T-helper 1 cell treated with Interleukin-12 subunit alpha and Interleukin-12 subunit beta and Interleukin-4 antibody, amounts not matched to agents 30 ng/mL and 1 ng/mL, for 36 hours (primary cell): ENCODE measurements at regions not wholly inside any gene's neighbourhood (a gene's known extent, or its start where the extent isn't known, plus 50 kb on each side); places are given as distances from the start of the nearest gene placed in this dataset.

ENCODE experiments used
- intact Hi-C: fragments of 100-400 bp; cut with micrococcal nuclease; formaldehyde crosslinking; loops from one replicate; pipeline ENCODE4 v1.15.1; 2024

DNA sequence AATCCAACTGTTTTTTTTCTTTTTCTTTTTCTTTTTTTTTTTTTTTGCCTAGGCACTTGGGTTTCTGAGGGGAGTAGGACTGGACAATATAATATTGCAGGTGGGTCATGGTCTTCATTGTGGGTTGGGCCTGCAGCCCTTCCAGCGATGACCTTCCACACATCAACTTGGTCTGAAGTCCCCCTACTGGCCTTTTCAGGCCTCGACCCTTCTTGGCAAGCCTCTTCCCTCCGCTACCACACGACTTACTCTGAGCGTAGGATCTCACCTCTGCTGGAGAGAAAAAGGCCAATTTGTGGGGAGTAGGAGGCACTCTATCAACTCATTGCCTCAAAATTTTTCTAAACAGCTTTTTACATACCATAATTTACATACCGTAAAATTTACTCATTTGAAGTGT, 51.1 kb upstream of the GRIK3 start:
- intact Hi-C loops: no loop called here

DNA sequence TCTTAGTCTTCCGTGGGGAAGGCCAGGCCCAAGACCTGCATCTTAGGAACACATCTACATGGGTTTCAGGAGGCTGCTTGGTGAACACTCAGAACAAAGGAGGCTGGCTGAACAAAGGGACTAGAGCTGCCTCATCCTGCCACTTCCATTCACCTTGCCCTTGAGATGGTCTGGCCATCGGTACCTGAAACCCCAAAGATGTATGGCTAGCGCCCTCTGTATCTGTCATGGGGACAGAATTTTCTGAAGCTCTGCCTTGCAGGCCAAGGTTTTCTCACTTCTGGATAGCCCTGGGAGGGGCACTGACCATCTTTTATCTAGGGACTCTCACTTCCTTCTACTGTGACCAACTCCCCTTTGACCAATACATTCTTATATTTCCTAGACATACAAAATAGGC, 55.4 kb upstream of the GRIK3 start:
- intact Hi-C loops: no loop called here

DNA sequence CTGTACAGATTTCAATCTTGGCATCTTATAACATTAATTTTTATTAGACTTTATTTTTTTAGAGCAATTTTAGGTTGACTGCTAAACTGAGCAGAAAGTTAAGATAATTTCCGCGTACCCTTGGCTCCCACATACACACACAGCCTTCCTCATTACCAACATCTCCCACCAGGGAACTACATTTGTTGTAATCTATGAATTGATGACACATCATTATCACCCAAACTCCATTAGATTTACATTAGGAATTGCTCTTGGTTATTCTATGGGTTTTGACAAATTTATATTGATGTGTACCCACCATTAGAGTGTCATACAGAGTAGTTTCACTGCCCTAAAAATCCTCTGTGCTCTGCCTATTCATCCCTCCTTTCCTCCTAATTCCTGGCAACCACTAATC, 56.4 kb upstream of the GRIK3 start:
- intact Hi-C loops: no loop called here

DNA sequence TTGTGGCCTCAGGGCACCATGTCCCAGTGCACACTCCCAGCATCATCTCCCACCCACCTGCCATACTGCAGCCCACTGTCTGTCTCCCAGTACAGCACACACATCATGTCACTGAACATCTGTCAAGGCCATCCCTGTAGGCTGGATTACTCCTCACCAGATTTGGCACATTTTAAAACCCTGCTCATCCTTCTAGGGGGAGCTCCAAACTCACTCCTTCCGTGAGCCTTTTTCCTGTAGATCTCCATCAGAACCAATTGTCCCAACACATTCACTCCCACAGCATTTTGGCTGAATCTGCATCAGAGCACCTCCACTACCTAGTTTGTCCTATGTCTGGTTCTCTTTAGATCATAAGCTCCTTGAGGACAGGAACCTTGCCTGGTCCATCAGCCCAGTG, 58.6 kb upstream of the GRIK3 start:
- intact Hi-C loops: no loop called here

DNA sequence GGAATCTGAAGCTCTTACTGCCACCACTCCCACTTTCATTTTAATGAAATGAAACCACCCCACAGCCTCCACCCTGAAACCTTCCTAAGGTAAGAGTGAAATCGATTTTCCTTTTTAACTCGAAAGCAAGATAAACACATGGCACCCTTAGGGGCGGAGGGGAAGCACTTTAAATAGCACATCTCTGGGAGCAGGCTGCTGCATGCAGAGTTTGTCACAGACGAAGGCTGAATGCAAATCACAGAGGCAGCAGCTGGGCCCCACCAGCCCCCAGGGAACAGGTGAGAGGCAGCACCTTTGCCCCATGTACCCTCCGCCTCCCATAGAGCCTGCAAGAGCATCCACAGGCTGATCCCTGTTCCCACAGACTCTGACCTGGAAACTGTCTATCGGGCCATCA, 60.0 kb upstream of the GRIK3 start:
- intact Hi-C loops: no loop called here

DNA sequence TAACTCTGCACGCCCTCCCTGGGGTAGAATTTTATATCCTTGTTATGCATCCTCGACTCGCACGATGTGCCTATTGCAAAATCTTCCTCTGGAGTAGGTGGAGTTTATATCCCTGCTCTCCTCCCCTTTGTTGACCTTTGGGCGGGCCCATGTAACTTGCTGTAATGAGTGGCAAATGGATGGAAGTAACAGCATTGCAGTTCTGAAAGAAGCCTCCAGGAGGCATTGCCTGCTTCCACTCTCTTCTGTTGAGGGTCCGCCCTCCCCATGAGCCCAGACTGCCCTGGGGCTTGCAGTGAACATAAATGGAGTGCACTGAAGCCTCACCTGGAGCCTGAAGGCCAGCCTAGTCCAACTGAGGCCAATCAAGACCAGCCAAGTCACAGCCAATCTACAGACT, 62.2 kb upstream of the GRIK3 start:
- intact Hi-C loops: no loop called here

DNA sequence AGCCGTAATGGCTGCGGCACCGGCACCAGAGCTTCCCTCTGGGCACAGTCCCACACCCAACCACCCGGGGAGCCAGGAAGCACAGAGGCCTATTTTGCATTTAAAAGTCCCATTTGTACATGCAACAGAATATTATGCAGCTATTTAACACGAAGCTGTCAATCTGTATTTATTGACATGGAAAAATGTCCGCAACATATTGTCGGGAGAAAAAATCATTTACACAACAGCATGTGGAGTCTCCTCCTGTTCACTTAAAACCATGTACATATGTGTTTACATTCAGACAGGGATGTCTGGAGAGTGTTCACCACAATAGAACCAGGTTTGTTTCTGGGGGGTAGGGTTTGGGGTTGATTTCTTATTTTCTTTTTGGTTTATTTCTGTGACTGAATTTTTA, 63.4 kb upstream of the GRIK3 start:
- intact Hi-C loops: no loop called here

DNA sequence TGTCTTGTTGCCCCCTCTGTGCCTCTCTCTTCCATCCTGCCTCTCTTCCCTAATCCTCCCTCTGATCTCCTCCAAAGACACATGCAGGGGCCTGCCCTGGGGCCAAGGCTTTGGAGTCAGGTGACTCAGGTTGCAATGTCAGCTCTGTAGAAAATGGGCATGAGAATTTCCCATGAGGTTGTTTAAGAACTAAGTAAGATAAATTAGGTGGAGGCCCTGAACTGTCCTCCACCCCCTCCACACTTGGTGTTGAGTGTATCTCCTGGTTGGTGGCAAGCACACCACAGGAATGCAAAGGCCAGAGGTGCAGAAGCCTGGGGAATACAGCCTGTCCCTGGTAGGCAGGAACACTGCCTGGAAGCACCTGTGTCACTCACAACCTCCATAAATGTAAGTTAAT, 63.9 kb upstream of the GRIK3 start:
- intact Hi-C loops: no loop called here

DNA sequence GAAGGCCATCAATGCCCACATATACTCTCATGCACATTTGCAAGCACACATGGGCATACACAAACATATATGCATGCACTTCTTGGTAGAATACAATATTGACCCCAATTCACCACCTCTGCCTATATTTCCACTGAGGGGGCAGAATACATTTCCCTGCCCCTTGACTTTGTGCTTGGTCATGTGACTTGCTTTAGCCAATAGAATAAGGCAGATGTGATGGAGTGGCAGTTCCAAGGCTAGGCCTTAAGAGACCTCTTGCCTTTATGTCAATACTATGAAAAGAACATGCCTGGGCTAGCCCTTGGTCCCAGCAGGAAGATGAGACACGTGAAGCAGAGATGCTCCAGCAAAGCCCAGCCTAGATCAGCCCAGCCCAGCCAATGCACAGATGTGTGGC, 66.0 kb upstream of the GRIK3 start:
- intact Hi-C loops: no loop called here

DNA sequence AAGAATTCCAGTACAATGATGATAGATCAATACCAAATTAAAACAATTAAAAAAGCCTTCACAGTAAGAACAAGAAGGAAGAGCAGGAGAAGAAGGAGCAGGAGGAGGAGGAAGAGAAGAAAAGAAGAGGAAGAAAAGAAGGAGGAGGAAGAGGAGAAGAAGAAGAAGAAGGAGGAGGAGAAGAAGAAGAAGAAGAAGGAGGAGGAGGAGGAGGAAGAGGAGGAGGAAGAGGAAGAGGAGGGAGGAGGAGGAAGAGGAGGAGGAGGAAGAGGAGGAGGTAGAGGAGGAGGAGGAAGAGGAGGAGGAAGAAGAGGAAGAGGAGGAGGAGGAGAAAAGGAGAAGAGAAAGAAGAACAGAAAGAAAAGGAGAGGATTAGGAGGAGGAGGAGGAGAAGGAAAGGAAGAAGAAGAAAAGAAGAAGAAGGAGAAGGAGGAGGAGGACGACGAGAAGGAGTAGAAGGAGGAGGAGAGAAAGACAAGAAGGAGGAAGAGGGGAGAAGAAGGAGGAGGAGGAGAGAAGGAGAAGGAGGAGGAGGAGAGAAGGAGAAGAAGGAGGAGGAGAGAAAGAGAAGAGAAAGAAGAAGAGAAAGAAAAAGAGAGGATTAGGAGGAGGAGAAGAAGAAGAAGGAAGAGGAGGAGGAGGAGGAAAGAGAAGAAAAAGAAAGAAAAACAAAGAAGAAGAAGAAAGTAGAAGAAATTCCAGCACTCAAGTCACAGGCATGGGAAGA, 68.5 kb upstream of the GRIK3 start:
- intact Hi-C loops: no loop called here

DNA sequence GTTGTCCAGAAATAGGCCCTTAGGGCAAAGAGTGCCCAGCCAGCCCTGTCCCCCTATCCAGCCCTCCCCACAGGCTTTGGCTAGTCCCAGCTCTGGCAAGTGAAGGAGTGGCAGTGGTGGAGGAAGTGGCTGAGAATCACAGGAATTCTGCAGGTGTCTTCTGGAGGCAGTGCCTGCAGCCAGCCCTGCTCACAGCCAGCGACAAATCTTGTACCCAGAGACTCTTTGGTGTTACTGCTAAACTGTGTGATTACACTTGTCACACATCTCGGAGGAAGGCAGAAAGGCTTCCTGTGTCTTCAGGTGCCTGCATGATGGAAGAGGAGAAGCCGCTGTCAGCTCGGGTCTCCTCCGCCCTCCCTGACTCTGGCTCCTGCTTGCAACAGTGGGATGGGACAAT, 71.6 kb upstream of the GRIK3 start:
- intact Hi-C loops: no loop called here

DNA sequence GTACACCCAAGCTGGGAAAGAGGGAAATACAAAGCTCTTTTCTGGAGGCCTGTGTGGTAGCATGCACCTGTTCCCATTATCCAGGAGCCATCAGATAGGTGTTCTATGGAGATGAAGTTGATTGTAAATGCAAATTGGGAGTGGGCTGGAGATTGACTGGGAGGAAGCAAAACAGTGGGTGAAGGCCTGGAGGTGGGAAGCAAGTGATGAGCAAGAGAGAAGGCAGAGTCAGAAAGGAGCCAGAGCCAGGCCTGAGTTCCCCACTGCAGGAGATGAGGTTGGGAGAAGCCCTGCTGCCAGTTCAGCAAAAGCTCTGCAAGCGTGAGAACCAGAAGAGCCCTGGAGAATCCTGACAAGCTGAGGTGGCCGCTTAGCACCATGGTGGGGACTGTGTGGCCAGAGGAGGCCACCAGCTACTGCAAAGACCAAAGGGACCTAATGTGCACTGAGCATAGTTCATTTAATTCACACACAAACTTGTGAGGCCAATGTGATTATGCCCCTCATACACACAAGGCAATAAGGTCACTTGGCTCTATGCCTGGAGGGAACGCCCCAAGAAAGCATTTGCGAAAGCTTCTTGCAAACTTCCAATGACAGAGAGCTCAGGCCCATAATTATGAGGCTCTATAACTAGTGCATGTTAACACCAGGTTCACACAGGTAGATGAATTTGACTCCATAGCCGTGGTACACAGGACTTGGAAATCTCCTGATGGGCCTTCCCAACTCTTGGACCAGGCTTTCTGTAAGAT, 73.0 kb upstream of the GRIK3 start:
- intact Hi-C loops: no loop called here

DNA sequence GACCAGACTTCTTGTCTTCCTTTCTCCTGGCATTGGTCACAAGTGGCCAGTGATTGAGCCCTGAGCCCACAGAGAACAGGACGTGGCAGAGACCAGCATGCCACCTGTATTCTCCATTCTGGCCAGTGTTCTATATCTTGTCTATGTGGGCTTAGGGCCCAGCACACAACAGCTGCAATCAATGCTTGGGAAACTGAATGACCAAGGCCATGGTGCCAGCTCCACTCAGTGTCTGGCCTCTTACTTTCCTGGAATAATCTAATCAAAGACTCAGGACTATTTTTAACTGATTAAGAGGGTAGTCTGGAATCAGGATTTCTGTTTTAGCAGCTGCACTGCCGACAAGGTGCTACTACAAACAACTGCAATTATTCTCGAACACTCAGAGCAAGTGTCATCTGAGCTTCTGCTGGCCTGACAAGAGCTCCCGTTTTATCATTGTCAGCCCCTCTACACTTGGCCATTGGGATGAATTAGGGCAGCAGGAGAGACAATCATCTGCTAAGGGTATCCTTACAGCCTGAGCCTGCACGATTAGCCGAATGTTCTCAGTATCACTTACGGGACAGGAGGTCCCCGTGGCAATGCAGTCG, 74.4 kb upstream of the GRIK3 start:
- intact Hi-C loops: no loop called here

DNA sequence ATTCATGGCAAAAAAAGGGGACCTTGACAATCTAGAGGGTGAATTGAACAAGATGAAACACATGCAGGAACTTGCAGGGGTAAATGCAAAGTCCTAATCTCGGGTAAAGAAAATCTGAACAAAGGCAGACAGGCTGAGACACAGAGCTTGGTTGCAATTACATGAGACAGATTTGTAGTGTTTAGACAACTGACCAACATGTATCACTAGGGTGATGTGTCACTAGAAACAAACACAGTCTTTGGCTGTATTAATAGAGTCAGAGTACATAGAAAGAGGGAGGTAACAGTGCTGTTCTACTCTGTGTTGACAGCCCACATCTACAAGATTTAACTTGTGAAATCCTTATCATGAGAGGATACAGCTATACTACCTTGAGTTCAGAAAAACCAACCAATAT, 78.1 kb upstream of the GRIK3 start:
- intact Hi-C loops: no loop called here

DNA sequence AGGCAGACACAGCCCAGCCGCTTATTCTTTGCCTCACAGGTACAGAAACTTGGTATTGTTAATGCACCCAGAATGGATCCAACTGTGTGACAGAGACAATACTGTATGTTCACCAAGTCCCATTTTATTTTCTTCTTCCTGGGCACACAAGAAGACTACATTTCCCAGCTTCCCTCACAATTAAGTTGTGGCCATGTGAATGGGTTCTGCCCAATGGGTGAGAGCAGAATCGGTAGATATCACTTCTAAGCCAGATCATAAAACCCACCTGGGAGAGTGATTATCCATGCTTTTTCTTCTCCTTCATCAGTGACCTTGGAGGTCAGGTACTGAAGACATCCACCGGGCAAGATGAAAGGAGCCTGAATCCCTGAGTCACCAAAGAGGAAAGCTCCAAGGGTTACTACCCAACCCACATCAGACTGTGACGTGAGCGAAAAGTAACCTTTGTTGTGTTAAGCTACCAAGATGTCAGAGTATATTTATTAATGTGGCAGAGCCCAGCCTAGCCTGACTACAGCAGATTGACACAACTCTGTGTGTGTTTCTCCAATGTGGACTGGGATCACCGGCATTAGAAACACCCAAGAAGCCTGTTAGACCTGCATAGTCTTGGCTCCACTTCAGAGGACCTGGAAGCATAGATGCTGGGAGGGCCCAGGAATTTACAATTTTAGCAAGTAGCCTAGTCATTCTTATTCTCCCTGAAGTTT, 79.1 kb upstream of the GRIK3 start:
- intact Hi-C loops: no loop called here

DNA sequence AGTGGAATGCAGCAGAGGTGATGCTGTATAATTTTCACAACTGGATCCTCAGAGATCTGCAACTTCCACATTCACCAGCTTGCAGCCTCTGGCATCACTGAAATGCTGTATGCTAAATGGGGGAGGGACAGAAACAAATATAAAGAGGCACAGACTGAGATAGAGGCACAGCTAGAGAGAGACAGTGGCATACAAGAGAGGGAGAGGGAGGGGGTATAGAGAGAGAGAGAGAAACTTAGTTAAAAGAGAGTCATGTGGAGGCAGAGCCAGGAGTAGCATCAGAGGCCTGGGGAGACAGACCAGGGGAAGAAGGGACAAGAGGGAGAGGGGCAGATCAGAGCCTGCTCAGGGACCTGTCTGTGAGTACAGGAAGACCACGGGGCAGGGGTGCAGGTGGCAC, 84.5 kb upstream of the GRIK3 start:
- intact Hi-C loops: no loop called here

DNA sequence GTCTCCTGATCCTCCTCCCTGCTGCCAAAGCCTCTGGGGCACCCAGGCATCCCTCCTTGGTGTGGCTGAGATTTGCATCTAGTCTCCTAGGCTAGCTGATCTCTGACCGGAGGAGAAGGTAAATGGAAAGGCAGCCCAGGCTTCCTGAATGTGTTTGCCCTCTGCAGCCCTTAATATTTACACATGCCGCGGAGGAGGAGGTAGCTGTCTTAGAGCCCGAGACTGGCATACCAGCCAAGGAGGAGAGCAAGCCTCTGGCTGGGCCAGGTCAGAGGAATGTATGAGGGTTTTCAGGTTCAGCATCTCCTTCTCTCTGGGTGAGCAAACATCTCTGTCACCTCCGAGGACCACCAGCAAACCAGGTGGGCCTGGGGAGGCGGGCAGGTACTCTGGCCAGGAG, 86.0 kb upstream of the GRIK3 start:
- intact Hi-C loops: no loop called here

DNA sequence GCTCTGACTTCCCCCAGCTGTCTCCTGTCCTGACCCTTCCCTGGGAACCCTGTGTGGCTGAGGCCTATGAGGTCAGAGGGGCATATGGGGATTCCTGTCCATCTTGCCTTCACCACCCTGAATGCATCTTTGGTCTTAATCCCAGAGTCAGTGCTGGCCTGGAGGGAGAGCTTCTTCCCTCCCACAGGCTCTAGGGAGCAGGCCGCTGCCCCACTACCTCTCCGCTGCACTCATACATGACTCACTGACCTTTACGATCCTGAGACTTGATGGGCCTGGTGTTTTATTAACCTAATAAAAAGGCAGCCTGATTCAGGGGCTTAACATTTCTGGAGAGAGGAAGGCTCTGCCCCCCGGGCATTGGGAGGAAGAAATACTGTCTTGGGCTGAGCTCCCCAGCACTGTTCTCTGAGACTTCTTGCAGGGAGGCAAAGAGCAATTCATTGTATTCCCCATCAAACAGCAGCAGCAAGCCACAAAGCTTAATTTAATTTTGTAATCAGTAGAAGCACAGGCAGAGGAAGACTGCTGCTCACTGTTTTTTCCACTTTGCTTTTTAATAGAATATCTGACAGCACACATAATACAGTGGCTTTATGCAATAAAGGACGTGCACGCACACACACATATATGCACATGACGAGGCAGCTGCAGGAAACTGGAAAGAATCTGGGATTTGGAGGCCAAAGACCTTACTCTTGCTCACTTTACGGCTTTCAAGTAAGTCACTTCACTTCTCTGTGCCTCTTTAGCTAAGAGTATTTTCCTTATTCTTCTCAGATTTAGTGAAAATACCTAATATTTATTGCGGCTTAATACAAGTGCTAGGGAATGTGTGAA, 89.2 kb upstream of the GRIK3 start:
- intact Hi-C loops: no loop called here

DNA sequence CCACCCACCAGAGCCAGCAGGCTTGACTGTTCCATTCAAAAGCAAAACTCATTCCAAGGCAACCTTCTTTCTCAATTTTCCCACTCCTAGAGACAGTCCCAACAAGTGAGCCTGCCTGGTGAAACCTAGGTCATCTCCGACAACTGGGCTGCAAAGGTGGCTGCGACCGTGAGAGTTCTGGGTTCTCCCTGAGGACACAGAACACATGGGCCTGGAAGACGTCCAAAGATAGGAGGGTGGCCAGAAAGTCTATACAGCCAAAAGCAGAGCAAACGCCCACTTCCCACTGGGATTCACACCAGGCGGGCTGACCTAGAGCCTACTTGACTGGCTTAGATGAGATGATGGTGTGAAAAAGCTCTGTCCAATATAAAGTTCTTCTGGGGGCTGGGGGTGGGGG, 90.2 kb upstream of the GRIK3 start:
- intact Hi-C loops: no loop called here

DNA sequence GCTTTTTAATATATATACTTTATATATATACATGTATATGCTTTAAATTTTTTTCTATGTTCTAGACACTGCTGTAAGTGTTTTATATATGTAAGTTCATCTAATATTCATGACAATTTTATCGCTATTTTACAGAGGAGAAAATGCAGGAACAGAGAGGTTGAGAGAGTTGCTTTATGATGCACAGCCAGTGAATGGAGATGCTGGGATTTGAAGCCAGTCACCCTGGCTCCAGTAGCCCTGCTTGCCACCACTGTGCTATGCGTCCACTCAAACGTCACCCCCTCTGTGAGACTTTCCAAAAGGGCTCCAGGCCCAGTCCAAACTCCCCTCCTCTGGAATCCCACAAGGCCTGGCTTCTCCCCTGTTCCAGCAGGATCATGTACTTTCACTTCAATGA, 91.0 kb upstream of the GRIK3 start:
- intact Hi-C loops: no loop called here

DNA sequence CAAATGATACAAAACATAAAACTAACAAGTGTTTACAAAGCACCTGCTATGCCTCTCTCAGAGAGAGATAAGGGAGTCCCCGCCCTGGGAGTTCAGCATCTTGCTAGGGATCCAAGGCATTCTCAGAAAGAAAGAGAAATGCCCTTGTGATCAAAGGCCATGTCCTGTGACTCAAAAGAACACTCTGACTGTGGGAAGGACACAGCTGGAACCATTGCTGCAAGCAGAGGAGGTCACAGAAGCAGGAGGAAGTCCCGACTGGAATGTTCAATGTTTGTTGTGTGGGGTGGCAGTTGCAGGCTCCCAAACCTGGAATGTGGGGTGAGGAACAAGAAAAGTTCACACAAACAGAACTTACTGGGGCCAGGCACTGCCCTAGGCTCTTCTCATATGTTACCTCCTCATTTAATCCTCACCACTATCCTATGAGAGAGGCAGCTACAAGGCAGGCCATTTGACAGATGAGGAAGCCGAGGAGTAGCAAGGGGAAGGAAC, 93.0 kb upstream of the GRIK3 start:
- intact Hi-C loops: no loop called here
